Adrenal gland (tissue), 9 donors: ENCODE measurements at regions not wholly inside any gene's neighbourhood (a gene's known extent, or its start where the extent isn't known, plus 50 kb on each side); places are given as distances from the start of the nearest gene placed in this dataset.

ENCODE experiments used
- DNase-seq, 7 donors: peaks; one replicate each; pipeline ENCODE4 v3.0.0-alpha.2; 2019 to 2020
- H3K27ac ChIP-seq, 5 donors: fragments of 200-600 bp; sonication (generic) in 4 of 5; 1 replicate in 3 of 5; 2 replicates in 2 of 5; pipeline versions ENCODE4 v1.5.1 to v1.8.0; 2016 to 2020; ENCODE audit warnings: mild to moderate bottlenecking in 1 of 5
- H3K27me3 ChIP-seq: fragments of 200-600 bp; 2 replicates; pipeline ENCODE4 v1.8.0; 2021
- H3K36me3 ChIP-seq, 2 donors: fragments of 200-600 bp; replicated peaks in 1 of 2; 1 replicate in 1 of 2; 2 replicates in 1 of 2; pipeline versions ENCODE4 v1.5.1 to v1.8.0; 2018 to 2022
- H3K4me1 ChIP-seq, 2 donors: fragments of 200-600 bp; replicated peaks in 1 of 2; 1 replicate in 1 of 2; 2 replicates in 1 of 2; pipeline versions ENCODE4 v1.5.1 to v1.8.0; 2018 to 2021
- H3K4me3 ChIP-seq, 4 donors: fragments of 200-600 bp; sonication (generic) in 3 of 4; one replicate each; pipeline ENCODE4 v1.5.1; 2016 to 2018
- H3K9me3 ChIP-seq, 3 donors: fragments of 200-600 bp; sonication (generic) in 1 of 3; replicated peaks in 1 of 3; 1 replicate in 2 of 3; 2 replicates in 1 of 3; pipeline versions ENCODE4 v1.5.1 to v1.8.0; 2016 to 2021
- CTCF ChIP-seq, 6 experiments: fragments of 450-650 bp in 4 of 6; fragments of 200-600 bp in 2 of 6; sonication (generic) in 1 of 6; IDR thresholded peaks; 1 replicate in 5 of 6; 2 replicates in 1 of 6; pipeline versions ENCODE4 v1.5.1 to v1.8.0; 2016 to 2021; ENCODE audit warnings: antibody characterized with exemption in 6 of 6, mild to moderate bottlenecking in 2 of 6, moderate library complexity in 1 of 6
- POLR2A ChIP-seq, 2 donors: fragments of 450-650 bp; IDR thresholded peaks; one replicate each; pipeline ENCODE4 v1.6.1; 2017; ENCODE audit warnings: antibody characterized with exemption in 2 of 2, mild to moderate bottlenecking in 2 of 2, moderate library complexity in 1 of 2
- WGBS, 4 donors: extraction: QIAGEN DNeasy Blood & Tissue Kit in 2 of 4; methylation state at CpG; one replicate each; pipeline versions ENCODE4 v1.1.5 to v1.1.7; 2013 to 2017; 5-methylcytosine and 5-hydroxymethylcytosine counted together
- intact Hi-C, 2 donors: fragments of 100-400 bp; cut with DNase I; formaldehyde crosslinking; loops; one replicate each; pipeline versions ENCODE4 v1.14.1 to v1.15.0; 2022 to 2023
- donor health status: healthy with polysubstance abuse.
- donor health status: Bipolar disorder and iron deficiency.
- donor health status: DM: yes; HTN: yes; CAD: no.
- donor health status: DM: no; HTN: no; CAD: no.
- donor health status: DM: no; HTN: no; CAD: no.

- no peaks in the 10 kb centered on the region for H3K9me3 ChIP-seq
- DNase-seq: no peak
- H3K36me3 ChIP-seq: no peaks in the 10 kb centered on the region
- no peaks in the 10 kb centered on the region for H3K27me3 ChIP-seq
- H3K27ac ChIP-seq: no peak overlapping the region
- TF ChIP-seq POLR2A (IDR thresholded peaks at IDR 0.05) (no peak), CTCF (IDR thresholded peaks at IDR 0.05) (no peak)
- no peak overlapping the region for H3K4me3 ChIP-seq
- intact Hi-C loops: no loop called here
- H3K4me1 ChIP-seq: no peaks in the 10 kb centered on the region
- WGBS, 4 donors: 67 to 93% (median 85%) methylated on average over 1 of the region's 1 CpG
Observed at GRCh38 chr7:153002115-153002514, 242.6 kb downstream of the ACTR3B start.

GRCh38 chr7:153002572-153002971 lies 243.0 kb downstream of the ACTR3B start:
- no peaks in the 10 kb centered on the region for H3K27me3 ChIP-seq
- WGBS, 4 donors: 84 to 93% (median 87%) methylated on average over 5 of the region's 5 CpGs

GRCh38 chr7:153004341-153004740 lies 244.8 kb downstream of the ACTR3B start:
- no peaks in the 10 kb centered on the region for H3K4me1 ChIP-seq
- H3K27ac ChIP-seq: no peak overlapping the region
- DNase-seq: no peak
- no peaks in the 10 kb centered on the region for H3K27me3 ChIP-seq
- no peak for TF ChIP-seq CTCF (IDR thresholded peaks at IDR 0.05)
- intact Hi-C loops: no loop called here
- no peak overlapping the region for H3K4me3 ChIP-seq
- 78 to 88% (median 84%) methylated on average over 9 to 14 of the region's 14 CpGs for WGBS, 4 donors
- no peaks in the 10 kb centered on the region for H3K9me3 ChIP-seq
- H3K36me3 ChIP-seq: no peaks in the 10 kb centered on the region

More at GRCh38 chr7:153002572-153002971, 243.0 kb downstream of the ACTR3B start:
- intact Hi-C loops: no loop called here
- H3K4me1 ChIP-seq: no peaks in the 10 kb centered on the region
- H3K36me3 ChIP-seq: no peaks in the 10 kb centered on the region
- no peak for DNase-seq
- TF ChIP-seq POLR2A (IDR thresholded peaks at IDR 0.05): no peak
- no peak for TF ChIP-seq CTCF (IDR thresholded peaks at IDR 0.05)
- no peak overlapping the region for H3K4me3 ChIP-seq
- H3K27ac ChIP-seq: no peak overlapping the region
- H3K9me3 ChIP-seq: no peaks in the 10 kb centered on the region

- no peaks in the 10 kb centered on the region for H3K4me1 ChIP-seq
- WGBS, 4 donors: 56 to 67% (median 63%) methylated on average over 8 to 10 of the region's 10 CpGs
- intact Hi-C loops: no loop called here
Observed at GRCh38 chr7:153005750-153006435, 246.3 kb downstream of the ACTR3B start.

More at GRCh38 chr7:153005750-153006435, 246.3 kb downstream of the ACTR3B start:
- H3K36me3 ChIP-seq: no peaks in the 10 kb centered on the region
- no peaks in the 10 kb centered on the region for H3K9me3 ChIP-seq
- no peak overlapping the region for H3K4me3 ChIP-seq
- no peak overlapping the region for H3K27ac ChIP-seq
- DNase-seq: no peak
- no peak for TF ChIP-seq POLR2A (IDR thresholded peaks at IDR 0.05)
- no peak for TF ChIP-seq CTCF (IDR thresholded peaks at IDR 0.05)
- no peaks in the 10 kb centered on the region for H3K27me3 ChIP-seq
